Bone marrow (tissue), 2 donors: ENCODE measurements at regions not wholly inside any gene's neighbourhood (a gene's known extent, or its start where the extent isn't known, plus 50 kb on each side); places are given as distances from the start of the nearest gene placed in this dataset.
"Not testable (repeated sequence)": the region's sequence is repeated elsewhere in the genome, so short reads cannot be mapped to it uniquely, and the experiment has no call there.

ENCODE experiments used
- DNase-seq, 2 donors: peaks; one replicate each; lab custom pipeline; 2025; lab: John Stamatoyannopoulos, UW

DNA sequence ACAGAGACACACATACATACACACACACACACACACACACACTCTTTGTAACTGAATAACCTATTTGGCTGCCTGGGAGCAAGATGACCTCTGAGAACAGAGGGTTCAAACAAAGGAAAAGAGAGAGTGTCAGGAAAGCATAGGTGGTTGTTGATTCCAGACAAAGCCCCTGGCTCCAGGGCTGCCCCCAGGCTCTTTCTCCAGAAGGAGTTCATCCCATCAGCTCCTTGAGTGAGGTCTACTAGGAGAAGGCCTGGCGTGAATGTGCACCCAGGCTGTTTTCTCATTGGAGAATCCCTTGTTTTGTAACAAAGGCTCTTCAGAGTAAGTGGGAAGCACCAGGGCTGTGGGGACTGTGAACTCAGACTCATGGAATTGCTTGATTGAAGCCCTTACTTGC, 151.9 kb downstream of the EMP1 start:
- DNase-seq = no peak

DNA sequence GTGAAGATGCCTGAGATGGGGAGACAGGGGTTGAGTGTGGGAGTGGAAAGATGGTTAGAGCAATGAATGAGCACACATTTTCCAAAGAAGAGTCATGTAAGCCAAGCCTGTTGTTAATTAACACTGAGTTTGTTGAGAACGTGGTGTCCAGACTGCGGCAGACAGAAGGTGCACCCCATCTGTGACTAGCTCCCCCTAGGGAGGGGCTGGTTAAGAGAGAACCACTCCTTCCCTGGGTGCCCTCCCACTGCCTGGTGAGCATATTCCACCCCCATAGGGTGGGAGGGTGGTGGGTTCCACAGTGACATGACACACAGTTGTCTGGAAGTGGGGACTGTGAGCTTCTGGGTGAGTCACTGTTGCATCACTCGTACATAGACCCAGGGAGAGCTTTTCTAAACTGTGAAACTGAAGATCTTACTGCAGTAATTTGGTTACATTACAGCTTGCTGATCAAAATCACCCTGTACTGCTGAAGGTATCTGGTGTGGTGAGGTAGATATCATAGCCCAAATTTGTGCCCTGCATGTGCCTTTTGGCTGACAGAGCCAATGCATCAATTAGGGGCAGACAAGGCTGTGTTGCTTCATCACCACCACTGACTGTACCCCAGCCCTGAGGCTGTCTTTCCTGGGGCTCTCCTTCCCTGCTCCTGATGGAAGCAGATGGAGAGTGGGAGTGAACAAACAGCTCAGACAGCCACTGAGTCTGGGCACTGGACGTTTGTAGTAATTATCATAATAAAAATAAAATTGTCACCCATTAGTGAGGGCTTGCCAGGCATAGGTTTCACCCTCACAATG, 150.9 kb downstream of the EMP1 start:
- no peak for DNase-seq

DNA sequence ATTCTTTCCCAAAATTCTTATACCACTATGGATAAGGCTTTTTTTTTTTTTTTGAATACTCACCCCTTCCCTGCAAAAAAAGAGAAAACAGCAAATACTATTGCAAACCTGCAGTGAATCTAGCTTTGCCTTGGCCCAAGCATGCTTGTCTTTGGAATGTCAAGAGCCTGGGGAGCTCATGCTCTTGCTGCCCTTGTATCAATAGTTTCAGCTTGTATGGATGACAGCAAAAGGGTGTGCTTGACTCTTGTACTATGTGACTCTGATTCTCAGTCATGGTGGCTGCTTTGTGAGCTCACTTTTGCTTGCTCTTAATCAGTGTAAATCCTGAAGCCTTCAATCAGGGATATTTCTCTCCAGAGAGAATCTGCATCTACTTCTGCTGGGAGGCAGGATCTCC, 149.2 kb downstream of the EMP1 start:
- no peak for DNase-seq

DNA sequence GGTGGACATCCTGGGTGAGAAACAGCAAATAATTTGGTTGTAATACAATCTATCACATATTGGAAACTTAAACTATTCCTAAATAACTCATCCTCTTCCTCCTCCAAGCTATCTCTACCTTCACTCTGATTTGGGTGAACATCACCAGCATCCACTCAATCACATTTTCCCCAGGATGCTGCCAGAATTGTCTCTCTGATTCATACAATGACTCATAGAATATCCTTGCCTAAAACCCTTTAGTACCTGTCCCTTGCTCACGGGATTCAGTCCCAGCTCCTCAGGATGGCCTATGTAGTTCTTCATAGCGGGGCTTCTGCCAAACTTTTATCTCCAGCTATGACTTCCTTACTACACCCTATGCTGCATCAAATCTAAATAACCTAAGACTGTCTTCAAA, 146.8 kb downstream of the EMP1 start:
- no peak for DNase-seq

DNA sequence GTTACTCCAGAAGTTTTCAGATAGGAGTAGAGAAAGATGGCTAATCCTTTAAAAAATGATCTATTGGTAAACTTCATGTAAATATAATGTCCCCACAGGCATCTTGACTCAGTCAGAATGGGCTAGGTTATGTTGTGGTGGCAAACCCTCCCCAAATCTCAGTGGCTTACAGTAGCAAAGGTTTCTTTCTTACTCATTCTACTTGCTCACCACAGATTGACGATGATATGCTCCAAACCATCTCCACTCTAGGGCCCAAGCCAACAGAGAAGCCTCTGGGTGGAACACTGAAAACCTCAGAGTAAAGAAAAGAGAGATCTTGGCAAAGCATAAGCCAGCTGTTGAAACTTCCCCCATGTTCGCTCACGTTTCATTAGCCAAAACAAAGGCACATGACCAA, 146.4 kb downstream of the EMP1 start:
- DNase-seq = no peak

DNA sequence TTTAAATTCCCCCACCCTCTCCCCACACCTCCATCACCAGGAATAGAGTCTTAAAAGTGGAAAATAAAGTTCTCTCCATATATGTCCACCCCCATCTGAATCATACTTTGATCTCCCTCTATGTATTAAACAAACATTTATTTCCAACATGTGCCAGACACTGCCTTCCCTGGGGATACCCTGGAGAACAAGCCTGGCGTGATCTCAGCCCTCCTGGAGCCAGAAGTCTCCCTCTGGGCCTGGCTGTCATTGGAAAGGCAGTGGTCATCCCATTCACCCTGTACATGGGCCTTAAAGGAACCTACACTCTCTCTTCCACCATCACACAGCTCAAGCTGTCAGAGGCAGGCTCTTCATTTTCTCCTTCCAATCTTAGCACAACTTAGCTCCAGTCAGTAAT, 143.6 kb downstream of the EMP1 start:
- no peak for DNase-seq

DNA sequence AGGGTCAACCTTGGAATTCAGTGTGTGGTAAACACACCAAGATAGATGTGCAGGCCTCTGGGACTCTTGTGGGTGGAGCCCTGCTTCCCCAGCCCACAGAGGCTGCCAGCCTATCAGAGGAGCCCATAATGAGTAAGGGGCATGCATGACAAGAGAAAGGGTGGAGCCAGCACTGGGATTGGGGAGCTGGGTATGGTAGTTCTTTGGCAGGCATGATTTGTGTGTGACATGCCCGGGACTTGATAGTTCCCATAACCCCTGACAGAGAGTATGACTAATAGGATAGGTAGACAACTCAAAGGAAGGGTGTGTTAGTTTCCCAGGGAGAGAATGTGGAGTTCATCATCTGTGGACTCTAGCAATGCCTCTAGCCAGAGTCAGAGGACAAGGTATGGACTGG, 143.0 kb downstream of the EMP1 start:
- no peak for DNase-seq

DNA sequence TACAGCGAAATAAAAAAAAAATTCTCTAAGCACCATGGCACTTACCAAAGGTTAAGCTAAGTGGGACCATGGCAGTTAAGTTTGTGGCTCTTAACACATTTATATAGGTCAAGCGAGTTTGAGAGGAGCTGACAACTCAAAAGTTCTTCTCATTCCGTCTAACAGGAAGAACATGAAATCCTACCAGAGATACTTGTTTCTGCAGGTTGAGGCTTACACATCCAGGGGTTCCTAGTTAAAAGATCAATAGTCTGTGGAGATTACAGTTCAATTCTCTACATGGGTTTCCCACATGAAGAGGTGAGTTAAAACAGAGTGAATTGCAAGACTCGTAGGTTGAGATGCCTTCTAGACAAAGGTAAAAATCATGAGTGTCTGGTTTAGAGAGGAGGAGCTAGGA, 142.6 kb downstream of the EMP1 start:
- DNase-seq = no peak

DNA sequence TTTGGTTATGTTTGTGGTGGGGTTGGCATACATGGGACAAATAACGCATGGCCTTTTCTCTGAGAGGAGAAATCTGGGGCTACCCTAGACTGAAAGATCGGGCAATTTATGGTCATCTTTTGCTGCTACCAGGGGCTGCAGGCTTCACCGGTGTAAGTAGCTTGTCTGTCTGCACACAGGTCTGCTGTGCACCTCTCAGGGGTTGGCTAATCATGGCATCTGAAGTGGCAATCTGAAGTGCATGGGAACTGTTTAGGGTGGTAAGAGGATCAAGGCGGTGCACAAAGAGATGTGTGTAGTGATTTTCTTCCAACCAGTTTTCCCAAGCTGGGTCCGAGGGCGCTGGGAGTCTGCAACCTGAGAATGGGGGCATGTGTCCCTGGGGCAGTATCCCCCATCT, 141.3 kb downstream of the EMP1 start:
- DNase-seq = no peak

DNA sequence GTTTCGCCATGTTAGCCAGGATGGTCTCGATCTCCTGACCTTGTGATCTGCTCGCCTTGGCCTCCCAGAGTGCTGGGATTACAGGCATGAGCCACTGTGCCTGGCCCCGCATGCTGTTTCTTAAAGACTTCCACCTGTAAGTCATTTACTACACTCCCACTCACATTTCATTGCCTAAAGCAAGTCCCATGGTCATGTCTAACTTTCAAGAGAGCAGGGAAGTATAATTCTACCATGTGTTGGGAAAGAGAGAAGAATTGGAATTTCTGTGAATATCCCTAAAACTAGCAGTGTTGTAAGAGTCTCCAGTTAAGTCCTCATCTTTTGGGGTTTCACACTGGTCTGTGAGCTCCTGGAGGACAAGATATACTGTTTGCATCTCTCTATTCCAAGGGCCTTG, 139.7 kb downstream of the EMP1 start:
- DNase-seq = no peak

DNA sequence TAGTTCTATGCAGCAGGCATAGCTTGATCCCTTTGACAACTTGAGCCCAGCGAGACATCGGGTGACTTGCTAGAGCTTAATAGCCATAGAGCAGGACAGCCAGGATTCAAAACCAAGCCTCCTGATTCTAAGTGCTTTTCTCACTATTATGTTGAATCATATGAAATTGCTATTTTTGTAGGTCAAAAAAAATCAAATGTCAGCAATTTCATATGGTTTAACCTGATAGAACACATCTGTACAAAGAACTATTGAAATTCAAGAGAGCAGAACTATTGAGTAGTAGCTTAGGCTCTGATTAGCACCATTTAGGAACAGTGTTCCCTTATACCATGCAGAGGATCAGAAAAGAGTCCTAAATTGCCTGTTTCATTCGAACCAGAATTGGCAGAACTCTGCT, 132.0 kb downstream of the EMP1 start:
- no peak for DNase-seq

DNA sequence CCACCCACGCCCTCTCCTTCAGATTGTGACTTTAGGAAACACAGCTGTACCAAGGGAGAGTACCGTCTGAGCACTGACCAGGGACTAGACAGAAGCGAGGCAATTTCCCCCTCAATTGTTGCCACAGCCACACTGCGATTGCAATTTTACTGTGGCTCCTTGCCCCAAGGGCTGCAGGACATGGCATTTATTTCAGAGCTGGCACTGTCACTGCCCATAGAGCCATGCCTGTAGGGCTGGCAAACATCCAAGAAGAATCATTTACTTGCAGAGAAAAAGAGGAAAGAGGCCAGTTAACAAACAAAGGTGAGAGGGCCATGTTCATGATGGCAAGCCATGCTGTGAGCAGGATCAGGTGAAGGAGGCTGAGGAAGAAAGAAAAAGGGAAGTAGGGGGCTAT, 129.6 kb downstream of the EMP1 start:
- DNase-seq = no peak

DNA sequence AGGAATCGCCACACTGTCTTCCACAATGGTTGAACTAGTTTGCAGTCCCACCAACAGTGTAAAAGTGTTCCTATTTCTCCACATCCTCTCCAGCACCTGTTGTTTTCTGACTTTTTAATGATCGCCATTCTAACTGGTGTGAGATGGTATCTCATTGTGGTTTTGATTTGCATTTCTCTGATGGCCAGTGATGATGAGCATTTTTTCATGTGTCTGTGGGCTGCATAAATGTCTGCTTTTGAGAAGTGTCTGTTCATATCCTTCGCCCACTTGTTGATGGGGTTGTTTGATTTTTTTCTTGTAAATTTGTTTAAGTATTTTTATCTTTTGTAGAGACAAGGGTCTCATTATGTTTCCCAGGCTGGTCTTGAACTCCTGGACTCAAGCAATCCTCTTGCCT, 128.5 kb downstream of the EMP1 start:
- not testable (repeated sequence) for DNase-seq

DNA sequence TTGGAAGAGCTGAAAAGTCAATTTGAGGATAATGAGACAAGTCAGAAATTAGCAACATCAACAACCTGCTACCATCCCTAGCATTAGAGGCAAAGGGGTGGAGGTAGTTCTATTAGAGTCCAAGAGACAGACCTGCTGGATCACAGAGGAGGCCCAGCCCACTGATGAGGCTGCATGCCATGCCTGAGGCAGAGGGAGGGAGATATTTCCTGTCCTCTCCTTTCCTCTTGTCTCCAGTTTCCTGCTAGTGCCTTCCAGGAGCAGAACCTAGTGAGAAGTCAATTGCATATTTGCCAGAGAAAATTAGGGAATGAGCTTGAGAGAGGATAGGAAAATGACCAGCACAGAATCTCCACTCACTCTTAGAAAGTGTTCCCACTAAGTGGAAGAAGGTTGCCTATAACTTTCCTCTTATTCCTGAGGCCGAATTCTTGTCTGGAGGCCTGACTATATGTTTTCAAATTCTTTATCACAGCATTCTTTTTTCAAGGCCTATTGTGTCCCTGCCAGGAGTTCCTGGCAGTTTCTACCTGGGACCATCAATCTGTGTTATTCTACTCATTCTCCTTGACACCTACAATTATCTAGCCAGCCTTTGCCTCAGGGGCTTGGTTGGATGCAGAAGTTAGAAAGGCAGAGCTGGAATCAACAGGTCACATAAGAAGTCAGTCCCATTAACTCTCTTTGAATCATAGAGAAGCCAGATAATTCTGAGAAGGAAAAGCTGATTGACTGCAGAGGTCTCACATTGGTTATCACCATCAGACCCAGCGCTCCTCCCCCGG, 121.9 kb downstream of the EMP1 start:
- no peak for DNase-seq

DNA sequence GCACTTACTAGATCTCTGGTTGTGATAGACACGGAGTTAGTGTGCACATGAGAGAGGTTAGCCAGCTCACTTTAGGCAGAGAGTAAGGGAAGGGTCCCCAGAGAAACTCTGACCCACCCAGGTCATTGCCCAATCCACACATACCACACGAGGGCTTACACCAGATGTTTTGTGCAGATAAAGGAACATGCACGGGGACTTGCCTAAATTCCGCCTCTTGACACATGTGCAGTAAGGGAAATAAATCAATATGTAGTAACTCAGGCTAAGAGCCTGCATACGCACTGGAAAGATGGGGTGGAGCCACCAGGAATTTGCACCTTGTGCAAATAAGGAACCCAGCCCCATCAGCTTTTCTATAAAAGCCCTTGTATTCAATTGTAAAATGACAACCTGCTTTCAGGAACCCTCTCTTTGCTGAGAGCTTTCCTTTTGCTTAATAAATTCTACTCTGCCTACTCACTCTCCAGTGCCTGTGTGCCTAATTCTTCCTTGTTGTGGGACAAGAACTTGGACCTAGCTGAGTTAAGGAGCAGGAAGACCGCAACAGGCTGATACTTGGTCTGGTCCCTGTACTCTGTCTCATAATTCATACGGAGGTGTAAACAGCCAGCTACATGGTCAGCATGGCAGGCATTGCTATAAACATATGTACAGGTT, 120.2 kb downstream of the EMP1 start:
- no peak for DNase-seq

DNA sequence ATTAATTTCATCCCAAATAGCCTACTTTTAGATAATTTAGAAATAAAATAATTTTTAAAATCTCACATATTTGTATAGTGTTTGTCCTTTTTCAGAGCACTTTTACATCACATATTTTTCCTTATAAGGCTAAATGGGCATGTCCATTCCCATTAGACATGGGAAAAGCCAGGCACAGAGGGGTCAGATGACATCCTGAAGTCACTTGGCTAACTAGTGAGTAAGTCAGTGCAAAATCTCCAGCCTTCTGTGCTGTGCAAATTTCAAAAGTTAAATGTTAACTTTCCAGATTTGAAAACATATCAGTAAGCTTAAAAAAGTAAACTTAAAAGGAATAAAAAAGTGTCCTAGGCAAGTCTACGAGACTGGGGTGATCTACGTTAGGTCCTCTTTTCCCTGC, 117.4 kb downstream of the EMP1 start:
- no peak for DNase-seq

DNA sequence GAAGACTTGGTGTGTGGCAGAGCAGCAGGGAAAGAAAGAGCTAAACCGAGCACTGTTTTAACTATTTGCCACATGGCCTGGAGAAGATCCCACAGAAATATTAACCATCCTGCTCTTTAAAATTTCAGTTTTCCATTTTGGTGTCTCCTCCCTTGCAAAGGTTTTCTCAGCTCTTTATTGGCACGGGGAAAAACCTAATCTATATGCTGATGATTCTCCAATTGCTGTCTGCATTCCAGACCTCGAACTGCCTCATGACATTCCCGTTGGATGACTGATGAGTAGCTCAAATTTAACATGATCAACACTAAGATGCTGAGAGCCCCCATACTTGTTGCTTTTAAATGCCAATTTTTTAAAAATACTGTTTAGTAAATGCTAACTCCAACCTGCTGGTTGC, 115.0 kb downstream of the EMP1 start:
- no peak for DNase-seq

DNA sequence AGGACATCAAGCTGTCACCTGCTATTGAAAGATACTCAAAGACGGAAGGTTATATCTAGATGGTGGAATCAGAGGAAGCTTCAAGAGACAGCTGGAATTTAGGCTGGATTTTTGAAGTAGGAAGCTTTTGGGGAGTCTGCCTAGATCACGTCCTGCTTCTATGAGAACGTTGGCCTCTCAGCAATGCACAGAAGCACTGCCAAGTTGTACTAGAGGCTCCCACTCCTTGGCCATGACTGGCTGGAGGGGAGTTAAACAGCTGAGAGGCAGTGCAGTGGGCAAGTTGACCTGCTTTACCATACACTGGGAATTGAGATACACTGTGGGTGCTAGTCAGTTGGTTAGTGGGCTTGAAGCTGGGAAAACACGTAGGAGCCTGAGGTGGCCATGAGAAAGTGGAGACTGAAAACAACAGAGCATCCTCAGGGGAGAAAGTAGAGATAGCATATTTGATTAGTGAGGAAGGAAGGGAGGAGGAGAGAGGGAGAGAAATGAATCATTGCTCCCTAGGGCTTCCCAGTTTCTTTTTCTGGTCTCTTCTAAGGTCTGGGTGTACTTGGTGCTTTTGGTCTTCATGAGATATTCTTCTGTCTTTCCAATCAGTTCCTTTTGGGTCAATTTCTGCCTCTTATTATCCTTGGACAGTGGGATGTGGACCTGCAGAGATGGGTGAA, 110.8 kb downstream of the EMP1 start:
- DNase-seq = no peak

DNA sequence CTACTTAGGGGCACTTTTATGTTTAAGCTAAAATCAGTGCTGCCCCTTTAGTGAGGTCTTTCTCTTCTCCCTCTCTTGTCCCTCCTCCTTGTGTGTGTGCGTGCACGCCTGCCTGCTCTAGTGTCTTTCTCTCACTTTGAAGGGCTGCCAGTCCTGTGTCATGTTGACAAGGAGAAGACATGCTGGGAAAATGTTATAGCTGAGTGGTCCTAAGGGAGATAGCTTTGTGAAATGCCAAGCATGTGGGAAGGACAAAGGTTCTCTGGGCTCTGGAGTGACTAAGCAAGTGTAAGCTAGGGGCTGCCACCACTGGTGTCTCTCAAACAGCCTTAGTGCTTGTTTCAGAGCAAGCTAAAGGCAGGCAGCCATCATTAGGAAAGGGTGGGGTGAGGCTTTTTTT, 108.4 kb downstream of the EMP1 start:
- no peak for DNase-seq

DNA sequence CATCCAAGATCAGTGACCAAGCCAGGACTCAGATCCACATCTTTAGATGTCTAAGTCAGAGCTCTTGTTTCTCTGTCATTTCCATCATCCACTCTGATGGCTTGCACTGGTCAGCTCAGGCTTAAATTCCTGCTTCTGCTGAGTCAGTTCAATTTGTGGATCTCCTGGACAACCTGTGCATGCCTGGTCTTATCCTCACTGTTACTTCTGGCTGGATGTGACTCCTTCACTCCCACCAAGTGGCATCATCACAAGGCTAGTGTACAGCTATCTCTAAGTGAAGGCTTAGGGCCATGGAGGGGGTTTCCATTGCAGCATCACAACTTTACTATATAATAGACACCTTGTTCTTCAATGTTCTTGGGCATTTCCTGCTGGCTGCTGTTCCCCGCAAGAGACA, 102.9 kb downstream of the EMP1 start:
- DNase-seq = no peak

DNA sequence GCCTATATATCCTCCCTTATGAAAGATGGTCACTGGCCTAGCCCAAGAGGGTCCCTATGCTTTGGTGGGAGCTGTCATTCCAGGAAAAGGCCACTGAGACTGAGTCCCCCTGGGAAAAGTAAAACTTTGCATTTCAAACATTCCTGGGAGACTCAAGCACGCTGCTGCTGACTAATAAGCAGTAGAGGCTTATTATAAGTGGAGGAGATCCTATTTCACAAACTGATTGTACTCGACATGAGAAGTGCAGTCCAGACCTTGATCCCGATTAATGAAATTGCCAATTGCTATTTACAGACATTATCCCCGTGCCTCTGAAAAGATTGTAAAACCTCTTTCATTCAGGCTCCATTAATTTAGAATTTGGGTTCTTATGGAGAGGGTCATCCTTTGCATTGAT, 96.6 kb downstream of the EMP1 start:
- no peak for DNase-seq

DNA sequence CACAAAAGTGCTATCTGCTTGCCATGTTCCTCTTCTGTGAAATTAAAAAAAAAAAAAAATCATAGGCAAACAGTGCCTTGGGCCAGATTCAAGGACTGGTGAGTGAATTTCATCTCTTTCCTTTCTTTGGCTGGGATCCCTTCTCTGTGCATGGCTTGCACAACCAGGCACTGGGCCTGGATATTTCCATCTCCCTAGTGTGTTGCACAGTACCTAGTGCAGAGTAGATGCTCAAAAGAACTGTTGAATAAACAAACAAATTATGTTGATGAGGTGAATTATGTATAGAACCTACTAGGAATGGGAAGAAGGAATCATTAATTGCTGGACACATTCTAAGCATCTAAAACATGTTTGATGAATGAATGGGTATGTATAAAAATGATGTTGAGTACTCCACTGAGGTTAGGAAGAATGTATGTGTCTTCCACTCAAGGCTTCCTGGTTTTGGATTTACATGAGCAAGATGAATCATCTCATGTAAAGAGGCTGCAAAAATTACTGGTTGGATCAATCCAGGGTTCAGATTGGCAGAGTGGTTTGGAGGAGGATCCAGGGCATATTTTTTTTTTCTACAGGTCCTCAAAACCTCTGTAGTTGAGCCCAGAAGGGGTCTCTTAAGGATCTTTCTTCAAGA, 93.2 kb downstream of the EMP1 start:
- no peak for DNase-seq
